SU-DHL-6 (cell line): ENCODE measurements at regions not wholly inside any gene's neighbourhood (a gene's known extent, or its start where the extent isn't known, plus 50 kb on each side); places are given as distances from the start of the nearest gene placed in this dataset.

Experiments
- EZH2phosphoT487 ChIP-seq: fragments of 200-600 bp; sonication (generic), shearing (Covaris generic); conservative IDR thresholded peaks from 2 replicates; pipeline ENCODE4 v1.6.1; 2018; ENCODE audit warnings: mild to moderate bottlenecking, antibody characterized with exemption, low read length, moderate library complexity, mixed read lengths
- TF ChIP-seq, protein P1 (sequence below): fragments of 200-600 bp; sonication (generic); IDR thresholded peaks from one replicate; pipeline ENCODE4 v1.5.1; 2017; ENCODE audit warnings: antibody characterized with exemption, mild to moderate bottlenecking, low read length, moderate library complexity; ENCODE audit not compliant: insufficient read depth, poor library complexity, severe bottlenecking

DNA sequence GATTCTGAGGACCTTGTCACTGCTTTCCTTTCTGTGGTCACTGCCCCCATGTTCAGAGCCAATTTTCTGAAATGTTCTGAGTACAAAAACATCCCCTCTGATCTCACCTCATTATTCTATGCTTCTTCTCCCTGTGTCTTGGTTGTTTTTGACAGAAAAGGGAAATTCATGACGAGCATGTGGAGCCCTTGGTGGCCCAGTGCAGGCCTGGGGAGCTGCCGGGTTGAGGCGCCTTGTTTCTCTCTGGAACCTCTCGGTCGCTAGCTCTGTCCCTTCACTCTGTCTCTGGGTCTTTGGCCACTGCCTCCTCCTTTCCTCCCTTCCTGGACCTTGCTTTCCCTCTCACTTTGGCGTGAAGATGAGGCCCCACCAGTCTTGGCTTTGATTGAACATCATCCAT, 63.0 kb upstream of the THY1 start:
- TF ChIP-seq, protein P1, sequence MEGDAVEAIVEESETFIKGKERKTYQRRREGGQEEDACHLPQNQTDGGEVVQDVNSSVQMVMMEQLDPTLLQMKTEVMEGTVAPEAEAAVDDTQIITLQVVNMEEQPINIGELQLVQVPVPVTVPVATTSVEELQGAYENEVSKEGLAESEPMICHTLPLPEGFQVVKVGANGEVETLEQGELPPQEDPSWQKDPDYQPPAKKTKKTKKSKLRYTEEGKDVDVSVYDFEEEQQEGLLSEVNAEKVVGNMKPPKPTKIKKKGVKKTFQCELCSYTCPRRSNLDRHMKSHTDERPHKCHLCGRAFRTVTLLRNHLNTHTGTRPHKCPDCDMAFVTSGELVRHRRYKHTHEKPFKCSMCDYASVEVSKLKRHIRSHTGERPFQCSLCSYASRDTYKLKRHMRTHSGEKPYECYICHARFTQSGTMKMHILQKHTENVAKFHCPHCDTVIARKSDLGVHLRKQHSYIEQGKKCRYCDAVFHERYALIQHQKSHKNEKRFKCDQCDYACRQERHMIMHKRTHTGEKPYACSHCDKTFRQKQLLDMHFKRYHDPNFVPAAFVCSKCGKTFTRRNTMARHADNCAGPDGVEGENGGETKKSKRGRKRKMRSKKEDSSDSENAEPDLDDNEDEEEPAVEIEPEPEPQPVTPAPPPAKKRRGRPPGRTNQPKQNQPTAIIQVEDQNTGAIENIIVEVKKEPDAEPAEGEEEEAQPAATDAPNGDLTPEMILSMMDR: no peak
- TF ChIP-seq EZH2phosphoT487: no peak
